Dermis blood vessel endothelial cell (primary cell): ENCODE measurements at regions not wholly inside any gene's neighbourhood (a gene's known extent, or its start where the extent isn't known, plus 50 kb on each side); places are given as distances from the start of the nearest gene placed in this dataset.

Experiments used
- DNase-seq: peaks from one replicate; pipeline ENCODE4 v3.0.0; 2010

- DNase-seq: no peak
These were observed 75.9 kb upstream of the LCLAT1 start for GRCh38 chr2:30371028-30371689.

- no peak for DNase-seq
These were observed 75.2 kb upstream of the LCLAT1 start for GRCh38 chr2:30371772-30372373.

DNA sequence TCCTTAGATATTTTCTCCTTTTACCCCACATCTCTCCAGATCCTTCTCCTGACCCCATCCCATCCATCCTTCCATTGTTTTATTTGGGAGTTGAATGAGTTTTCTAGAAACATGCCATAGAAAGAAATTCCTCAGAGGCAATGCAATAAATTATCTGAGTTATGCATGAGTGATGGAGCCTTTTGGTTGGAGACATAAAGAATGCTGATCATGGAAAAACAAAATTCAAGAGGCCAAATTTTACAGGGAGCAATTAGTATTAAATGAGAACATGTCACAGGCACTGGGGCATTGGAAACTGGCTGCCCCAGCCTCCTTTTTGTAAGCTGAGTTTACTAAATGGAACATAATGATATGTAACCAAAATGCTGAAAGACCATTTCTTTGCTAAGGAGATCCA is 74.2 kb upstream of the LCLAT1 start:
- no peak for DNase-seq

DNA sequence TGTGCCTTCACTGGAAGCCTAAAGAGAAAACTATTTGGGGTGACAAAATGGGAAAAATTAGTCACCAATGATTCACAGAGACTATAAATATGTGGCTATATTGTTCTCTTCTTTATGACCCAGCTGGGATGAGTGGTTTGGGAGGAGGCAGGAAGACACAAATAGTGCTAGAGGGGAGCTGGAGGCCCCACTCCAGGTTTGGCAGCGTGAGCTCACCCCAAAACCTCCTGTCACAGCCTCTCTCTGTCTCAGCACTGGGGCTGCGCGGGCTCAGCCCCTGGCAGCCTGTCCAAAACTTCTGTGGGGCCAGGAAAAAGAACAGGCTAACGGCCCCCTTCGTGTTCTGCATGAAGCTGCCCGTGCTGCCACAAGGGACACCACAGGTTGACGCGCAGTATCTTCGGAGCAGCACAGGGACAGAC is 73.2 kb upstream of the LCLAT1 start:
- DNase-seq: peak; percentile 35

DNA sequence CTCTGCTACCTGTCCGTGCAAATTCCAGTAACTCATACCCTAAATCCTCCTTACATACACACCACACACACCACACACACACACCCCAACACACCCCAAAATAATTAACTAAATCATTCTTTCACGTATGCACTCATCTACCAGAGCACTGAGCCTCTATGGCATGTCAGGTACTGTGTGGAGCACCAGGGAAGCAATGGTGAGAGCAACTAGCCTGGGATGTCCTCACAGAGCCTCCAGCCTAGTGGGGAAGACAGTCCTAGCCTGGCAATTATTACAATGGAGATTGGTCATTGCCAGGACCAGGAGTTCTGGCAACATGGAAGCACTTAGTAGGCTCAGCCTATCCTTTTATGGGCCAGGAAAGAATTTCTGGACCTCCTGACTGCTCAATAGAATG is 72.7 kb upstream of the LCLAT1 start:
- no peak for DNase-seq

- no peak for DNase-seq
These were observed 71.1 kb upstream of the LCLAT1 start for GRCh38 chr2:30375915-30376314.

DNA sequence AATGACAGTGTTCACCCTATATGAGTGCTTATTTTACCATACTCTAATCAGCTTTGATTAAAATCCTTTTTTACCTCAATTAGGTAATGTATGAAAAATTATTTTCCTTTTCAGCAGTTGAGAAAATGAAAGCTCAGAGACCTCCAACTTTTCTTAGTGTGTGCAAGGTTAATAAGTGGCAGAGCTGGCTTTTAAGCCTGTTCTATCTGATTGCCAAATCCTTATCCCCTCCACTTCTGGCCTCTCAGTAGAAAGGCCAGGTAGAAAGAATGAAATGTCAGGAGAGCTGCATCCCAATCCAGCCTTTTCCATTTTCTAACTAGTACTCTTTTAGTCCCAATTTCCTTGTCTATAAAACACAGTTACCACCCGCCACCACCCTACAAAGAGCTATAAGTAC is 67.6 kb upstream of the LCLAT1 start:
- DNase-seq: no peak

- no peak for DNase-seq
These were observed 66.2 kb upstream of the LCLAT1 start for GRCh38 chr2:30380824-30381223.

DNA sequence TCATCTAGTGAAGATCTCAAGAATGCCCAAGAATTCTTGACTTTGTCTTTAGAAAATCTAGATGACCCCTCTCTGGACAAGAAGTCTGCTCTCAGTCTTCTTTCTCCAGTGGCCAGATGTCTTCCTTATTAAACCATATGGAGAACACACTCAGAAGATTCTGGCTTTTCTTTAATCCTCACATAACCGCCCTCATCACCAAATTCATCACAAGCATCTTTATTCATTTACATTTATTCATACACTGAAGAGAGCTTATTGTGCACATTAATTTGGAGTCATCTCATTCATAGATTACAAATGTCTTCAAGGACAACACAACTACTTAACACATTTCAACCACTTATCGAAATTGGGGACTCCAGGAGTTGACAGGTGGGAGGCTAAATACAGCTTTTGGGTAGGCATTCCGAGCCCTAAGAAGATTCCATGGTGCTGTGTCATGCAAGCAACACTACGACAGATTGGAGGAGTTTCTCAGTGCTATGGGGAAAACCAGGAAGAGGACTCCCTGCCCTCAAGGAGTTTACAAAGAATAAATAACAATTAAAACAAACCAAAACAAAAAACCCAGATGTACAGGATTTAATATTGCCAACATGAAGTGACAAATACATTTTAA is 64.8 kb upstream of the LCLAT1 start:
- no peak for DNase-seq

DNA sequence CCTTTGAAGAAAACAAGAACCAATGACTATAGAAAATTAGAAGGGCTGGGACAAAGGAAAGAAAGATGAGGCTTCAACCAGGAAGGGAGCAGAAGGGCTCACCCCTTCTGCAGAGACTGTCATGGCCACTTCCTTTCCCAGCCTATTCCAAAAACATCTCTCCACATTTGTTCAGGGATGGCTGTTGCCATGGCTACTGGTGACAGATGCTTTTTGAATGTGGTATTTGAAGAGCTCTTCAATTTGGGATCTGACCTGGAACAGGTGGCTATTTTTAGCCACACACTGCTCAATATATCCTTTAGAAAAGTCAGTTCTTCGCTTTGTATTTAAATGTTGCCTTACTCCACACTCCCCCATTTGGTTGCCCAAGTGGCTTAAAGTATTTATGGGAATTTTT is 64.1 kb upstream of the LCLAT1 start:
- no peak for DNase-seq

- peak; percentile 61 for DNase-seq
These were observed 61.7 kb upstream of the LCLAT1 start for GRCh38 chr2:30385327-30385726.

DNA sequence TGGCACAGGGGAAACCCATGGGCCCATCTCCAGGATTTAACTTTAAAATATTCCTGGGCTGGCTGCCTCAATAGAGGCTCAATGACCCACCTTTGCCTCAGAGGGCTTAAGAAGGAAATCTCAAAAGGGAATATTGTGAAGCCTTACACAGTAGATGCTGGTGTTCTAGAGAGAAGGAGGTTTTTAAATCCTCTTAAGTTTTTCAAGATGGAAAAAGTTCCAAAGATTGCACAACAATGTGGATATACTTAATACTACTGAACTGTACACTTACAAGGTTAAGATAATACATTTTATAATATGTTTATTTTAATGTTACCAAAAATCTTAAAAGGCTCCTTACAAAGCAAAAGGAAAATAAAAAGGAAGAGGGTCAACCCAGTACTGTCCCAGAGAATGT is 54.9 kb upstream of the LCLAT1 start:
- no peak for DNase-seq

GRCh38 chr2:30393510-30393909 is 53.5 kb upstream of the LCLAT1 start:
- DNase-seq: no peak

DNA sequence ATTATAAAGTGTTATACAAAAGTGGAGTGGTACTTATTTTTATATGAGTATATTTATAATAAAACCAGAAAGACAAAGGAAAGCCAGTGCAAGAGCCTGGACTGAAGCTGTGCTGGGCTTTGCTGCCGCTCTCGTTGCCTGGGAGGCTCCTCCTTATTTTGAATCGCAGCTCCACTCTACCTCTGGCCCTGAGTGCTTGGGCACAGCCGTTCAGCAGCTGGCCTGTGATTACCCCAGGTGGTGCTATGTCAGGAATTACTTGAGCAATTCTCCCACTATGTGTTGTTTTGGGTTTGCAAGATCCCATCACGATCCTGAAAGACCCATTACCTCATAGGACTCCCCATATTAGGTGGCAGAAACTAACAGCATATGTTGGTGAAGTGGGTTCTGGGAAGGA is 53.0 kb upstream of the LCLAT1 start:
- no peak for DNase-seq

GRCh38 chr2:30396436-30397232 is 50.4 kb upstream of the LCLAT1 start:
- DNase-seq: no peak
